ENCODE measurements at regions not wholly inside any gene's neighbourhood (a gene's known extent, or its start where the extent isn't known, plus 50 kb on each side); places are given as distances from the start of the nearest gene placed in this dataset.
A peak's percentile ranks its signal among the peaks of the same experiment; 100 is the strongest.

GRCh38 chr20:57840066-57840465, 130.3 kb upstream of the PMEPA1 start:
- no peak for DNase-seq

GRCh38 chr20:57838670-57839151, 128.9 kb upstream of the PMEPA1 start:
- DNase-seq, result peak; percentile 81

GRCh38 chr20:57837208-57838035, 127.6 kb upstream of the PMEPA1 start:
- no peak for DNase-seq

GRCh38 chr20:57835588-57836455, 126.0 kb upstream of the PMEPA1 start:
- no peak for DNase-seq

- no peak for DNase-seq
Measured at GRCh38 chr20:57835074-57835452, 125.2 kb upstream of the PMEPA1 start.

GRCh38 chr20:57834306-57835073, 124.7 kb upstream of the PMEPA1 start:
- no peak for DNase-seq

- no peak for DNase-seq
Measured at GRCh38 chr20:57831993-57832585, 122.3 kb upstream of the PMEPA1 start.

- no peak for DNase-seq
Measured at GRCh38 chr20:57831326-57831992, 121.6 kb upstream of the PMEPA1 start.

GRCh38 chr20:57830515-57830895, 120.7 kb upstream of the PMEPA1 start:
- no peak for DNase-seq

GRCh38 chr20:57829805-57830514, 120.1 kb upstream of the PMEPA1 start:
- no peak for DNase-seq

- DNase-seq, result no peak
Measured at GRCh38 chr20:57829336-57829735, 119.5 kb upstream of the PMEPA1 start.

GRCh38 chr20:57828696-57829095, 118.9 kb upstream of the PMEPA1 start:
- DNase-seq, result no peak

- no peak for DNase-seq
Measured at GRCh38 chr20:57826666-57827287, 117.0 kb upstream of the PMEPA1 start.

- DNase-seq, result no peak
Measured at GRCh38 chr20:57824909-57825308, 115.1 kb upstream of the PMEPA1 start.

- DNase-seq, result no peak
Measured at GRCh38 chr20:57821935-57822334, 112.1 kb upstream of the PMEPA1 start.

- no peak for DNase-seq
Measured at GRCh38 chr20:57819691-57820380, 110.0 kb upstream of the PMEPA1 start.

GRCh38 chr20:57819291-57819690, 109.5 kb upstream of the PMEPA1 start:
- no peak for DNase-seq

GRCh38 chr20:57818418-57819181, 108.8 kb upstream of the PMEPA1 start:
- DNase-seq, result no peak

- DNase-seq, result no peak
Measured at GRCh38 chr20:57815405-57815804, 105.6 kb upstream of the PMEPA1 start.

GRCh38 chr20:57814529-57814928, 104.7 kb upstream of the PMEPA1 start:
- no peak for DNase-seq
